SU-DHL-6 (cell line): ENCODE measurements at regions not wholly inside any gene's neighbourhood (a gene's known extent, or its start where the extent isn't known, plus 50 kb on each side); places are given as distances from the start of the nearest gene placed in this dataset.

Experiments used
- EZH2phosphoT487 ChIP-seq: fragments of 200-600 bp; sonication (generic), shearing (Covaris generic); conservative IDR thresholded peaks from 2 replicates; pipeline ENCODE4 v1.6.1; 2018; ENCODE audit warnings: mild to moderate bottlenecking, antibody characterized with exemption, low read length, moderate library complexity, mixed read lengths
- TF ChIP-seq, protein P1 (sequence below): fragments of 200-600 bp; sonication (generic); IDR thresholded peaks from one replicate; pipeline ENCODE4 v1.5.1; 2017; ENCODE audit warnings: antibody characterized with exemption, mild to moderate bottlenecking, low read length, moderate library complexity; ENCODE audit not compliant: insufficient read depth, poor library complexity, severe bottlenecking

DNA sequence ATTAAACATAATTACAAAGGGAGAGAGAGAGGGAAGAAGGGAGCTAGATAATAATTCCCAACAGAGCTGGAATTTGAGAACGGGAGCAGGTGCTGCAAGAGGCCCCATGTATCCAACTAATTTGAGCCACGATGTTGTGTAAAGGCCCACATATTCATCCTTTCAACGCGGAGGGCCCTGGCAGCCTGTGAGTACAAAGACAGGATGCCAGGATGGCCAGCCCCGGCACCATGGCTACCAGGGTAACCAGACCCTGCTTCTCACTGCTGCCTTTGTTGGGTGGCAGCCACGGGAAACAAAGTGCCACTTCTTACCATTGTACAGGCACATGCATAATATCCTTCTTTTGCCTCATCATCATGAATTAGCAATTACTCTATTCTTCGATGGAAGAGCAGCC lies 492.0 kb upstream of the NRSN1 start:
- TF ChIP-seq, protein P1, sequence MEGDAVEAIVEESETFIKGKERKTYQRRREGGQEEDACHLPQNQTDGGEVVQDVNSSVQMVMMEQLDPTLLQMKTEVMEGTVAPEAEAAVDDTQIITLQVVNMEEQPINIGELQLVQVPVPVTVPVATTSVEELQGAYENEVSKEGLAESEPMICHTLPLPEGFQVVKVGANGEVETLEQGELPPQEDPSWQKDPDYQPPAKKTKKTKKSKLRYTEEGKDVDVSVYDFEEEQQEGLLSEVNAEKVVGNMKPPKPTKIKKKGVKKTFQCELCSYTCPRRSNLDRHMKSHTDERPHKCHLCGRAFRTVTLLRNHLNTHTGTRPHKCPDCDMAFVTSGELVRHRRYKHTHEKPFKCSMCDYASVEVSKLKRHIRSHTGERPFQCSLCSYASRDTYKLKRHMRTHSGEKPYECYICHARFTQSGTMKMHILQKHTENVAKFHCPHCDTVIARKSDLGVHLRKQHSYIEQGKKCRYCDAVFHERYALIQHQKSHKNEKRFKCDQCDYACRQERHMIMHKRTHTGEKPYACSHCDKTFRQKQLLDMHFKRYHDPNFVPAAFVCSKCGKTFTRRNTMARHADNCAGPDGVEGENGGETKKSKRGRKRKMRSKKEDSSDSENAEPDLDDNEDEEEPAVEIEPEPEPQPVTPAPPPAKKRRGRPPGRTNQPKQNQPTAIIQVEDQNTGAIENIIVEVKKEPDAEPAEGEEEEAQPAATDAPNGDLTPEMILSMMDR, result no peak
- no peak for TF ChIP-seq EZH2phosphoT487
